Rectal smooth muscle tissue (tissue), 1 donor: ENCODE measurements at regions not wholly inside any gene's neighbourhood (a gene's known extent, or its start where the extent isn't known, plus 50 kb on each side); places are given as distances from the start of the nearest gene placed in this dataset.

ENCODE experiments used
- H3K27ac ChIP-seq: one replicate; pipeline ENCODE4 v1.7.0; 2013; ENCODE audit warnings: low read depth, low read length, inconsistent platforms
- H3K27me3 ChIP-seq: one replicate; pipeline ENCODE4 v1.7.0; 2013; ENCODE audit warnings: low read length; ENCODE audit not compliant: control insufficient read depth, insufficient read depth
- H3K36me3 ChIP-seq: one replicate; pipeline ENCODE4 v1.7.0; 2013; ENCODE audit warnings: low read length; ENCODE audit not compliant: control insufficient read depth, insufficient read depth
- H3K4me1 ChIP-seq: one replicate; pipeline ENCODE4 v1.7.0; 2013; ENCODE audit warnings: low read length; ENCODE audit not compliant: control insufficient read depth, insufficient read depth
- H3K4me3 ChIP-seq: one replicate; pipeline ENCODE4 v1.7.0; 2013; ENCODE audit warnings: low read length
- H3K9ac ChIP-seq: one replicate; pipeline ENCODE4 v1.7.0; 2013; ENCODE audit warnings: low read length

- Histone ChIP-seq H3K4me3 (no peak overlapping the region), H3K27ac (no peak overlapping the region)
Observed at GRCh38 chr5:18992264-18992663, 995.7 kb downstream of the CDH18 start.

GRCh38 chr5:18999478-18999877 lies 988.5 kb downstream of the CDH18 start:
- H3K9ac ChIP-seq, result no peak overlapping the region
- no peaks in the 10 kb centered on the region for H3K27me3 ChIP-seq
- no peaks in the 10 kb centered on the region for H3K36me3 ChIP-seq
- no peaks in the 10 kb centered on the region for H3K4me1 ChIP-seq
- H3K4me3 ChIP-seq, result no peak overlapping the region
- H3K27ac ChIP-seq, result no peak overlapping the region

More at GRCh38 chr5:18992264-18992663, 995.7 kb downstream of the CDH18 start:
- Histone ChIP-seq H3K9ac (no peak overlapping the region), H3K36me3 (no peaks in the 10 kb centered on the region), H3K27me3 (no peaks in the 10 kb centered on the region), H3K4me1 (no peaks in the 10 kb centered on the region)

GRCh38 chr5:19001054-19001453 lies 986.9 kb downstream of the CDH18 start:
- no peaks in the 10 kb centered on the region for H3K27me3 ChIP-seq
- no peaks in the 10 kb centered on the region for H3K36me3 ChIP-seq
- H3K27ac ChIP-seq, result no peak overlapping the region
- H3K4me3 ChIP-seq, result no peak overlapping the region
- no peaks in the 10 kb centered on the region for H3K4me1 ChIP-seq
- H3K9ac ChIP-seq, result no peak overlapping the region

GRCh38 chr5:19001539-19001938 lies 986.5 kb downstream of the CDH18 start:
- Histone ChIP-seq H3K36me3 (no peaks in the 10 kb centered on the region), H3K9ac (no peak overlapping the region), H3K27me3 (no peaks in the 10 kb centered on the region), H3K4me1 (no peaks in the 10 kb centered on the region), H3K27ac (no peak overlapping the region), H3K4me3 (no peak overlapping the region)

- no peaks in the 10 kb centered on the region for H3K27me3 ChIP-seq
Observed at GRCh38 chr5:19002111-19002510, 985.9 kb downstream of the CDH18 start.

GRCh38 chr5:19018822-19019221 lies 969.2 kb downstream of the CDH18 start:
- Histone ChIP-seq H3K27ac (no peak overlapping the region), H3K4me3 (no peak overlapping the region), H3K4me1 (no peaks in the 10 kb centered on the region), H3K9ac (no peak overlapping the region), H3K36me3 (no peaks in the 10 kb centered on the region), H3K27me3 (no peaks in the 10 kb centered on the region)

More at GRCh38 chr5:19002111-19002510, 985.9 kb downstream of the CDH18 start:
- H3K4me3 ChIP-seq, result no peak overlapping the region
- H3K27ac ChIP-seq, result no peak overlapping the region
- no peaks in the 10 kb centered on the region for H3K36me3 ChIP-seq
- no peak overlapping the region for H3K9ac ChIP-seq
- H3K4me1 ChIP-seq, result no peaks in the 10 kb centered on the region

GRCh38 chr5:19031491-19031890 lies 956.5 kb downstream of the CDH18 start:
- no peaks in the 10 kb centered on the region for H3K4me1 ChIP-seq
- H3K4me3 ChIP-seq, result no peak overlapping the region
- H3K9ac ChIP-seq, result no peak overlapping the region
- no peak overlapping the region for H3K27ac ChIP-seq
- no peaks in the 10 kb centered on the region for H3K27me3 ChIP-seq
- no peaks in the 10 kb centered on the region for H3K36me3 ChIP-seq

GRCh38 chr5:19035816-19036215 lies 952.2 kb downstream of the CDH18 start:
- Histone ChIP-seq H3K36me3 (no peaks in the 10 kb centered on the region), H3K9ac (no peak overlapping the region), H3K27ac (no peak overlapping the region), H3K4me1 (no peaks in the 10 kb centered on the region), H3K27me3 (no peaks in the 10 kb centered on the region), H3K4me3 (no peak overlapping the region)

GRCh38 chr5:19042106-19042505 lies 945.9 kb downstream of the CDH18 start:
- Histone ChIP-seq H3K9ac (no peak overlapping the region), H3K4me1 (no peaks in the 10 kb centered on the region), H3K36me3 (no peaks in the 10 kb centered on the region), H3K27ac (no peak overlapping the region), H3K4me3 (no peak overlapping the region), H3K27me3 (no peaks in the 10 kb centered on the region)

- H3K27ac ChIP-seq, result no peak overlapping the region
- H3K4me1 ChIP-seq, result no peaks in the 10 kb centered on the region
- H3K9ac ChIP-seq, result no peak overlapping the region
- no peaks in the 10 kb centered on the region for H3K36me3 ChIP-seq
- no peaks in the 10 kb centered on the region for H3K27me3 ChIP-seq
- no peak overlapping the region for H3K4me3 ChIP-seq
Observed at GRCh38 chr5:19044311-19044710, 943.7 kb downstream of the CDH18 start.

- Histone ChIP-seq H3K27me3 (no peaks in the 10 kb centered on the region), H3K4me3 (no peak overlapping the region), H3K27ac (no peak overlapping the region), H3K9ac (no peak overlapping the region), H3K4me1 (no peaks in the 10 kb centered on the region), H3K36me3 (no peaks in the 10 kb centered on the region)
Observed at GRCh38 chr5:19044931-19045695, 942.9 kb downstream of the CDH18 start.

- H3K36me3 ChIP-seq, result no peaks in the 10 kb centered on the region
- no peak overlapping the region for H3K27ac ChIP-seq
- no peak overlapping the region for H3K4me3 ChIP-seq
- no peak overlapping the region for H3K9ac ChIP-seq
- H3K27me3 ChIP-seq, result no peaks in the 10 kb centered on the region
- H3K4me1 ChIP-seq, result no peaks in the 10 kb centered on the region
Observed at GRCh38 chr5:19047277-19047676, 940.7 kb downstream of the CDH18 start.

- Histone ChIP-seq H3K4me3 (no peak overlapping the region), H3K27me3 (no peaks in the 10 kb centered on the region), H3K9ac (no peak overlapping the region), H3K36me3 (no peaks in the 10 kb centered on the region), H3K4me1 (no peaks in the 10 kb centered on the region), H3K27ac (no peak overlapping the region)
Observed at GRCh38 chr5:19048726-19049125, 939.3 kb downstream of the CDH18 start.
